MCF 10A (cell line): ENCODE measurements at regions not wholly inside any gene's neighbourhood (a gene's known extent, or its start where the extent isn't known, plus 50 kb on each side); places are given as distances from the start of the nearest gene placed in this dataset.

Experiments
- BruUV-seq: library from RNA; stranded (reverse); fragments of 400-500 nt; replicated peaks from 2 replicates; lab custom pipeline; 2021; lab: Mats Ljungman, UMichigan
- CTCF ChIA-PET: fragments of 300-600 bp; sonication (Branson Sonifier 250); formaldehyde crosslinking; extraction: SDS; loops from one replicate; lab custom pipeline; 2021; ENCODE audit warnings: antibody characterized with exemption, inconsistent platforms; lab: Yijun Ruan, JAX
- POLR2A ChIA-PET: fragments of 300-600, 350-650 bp; sonication (Branson Sonifier 250); formaldehyde crosslinking; extraction: SDS; loops from one replicate; lab custom pipeline; 2020; ENCODE audit warnings: antibody characterized with exemption, inconsistent platforms; lab: Yijun Ruan, JAX
- DNase-seq: peaks from one replicate; pipeline ENCODE4 v3.0.0-alpha.2; 2018; ENCODE audit not compliant: unreplicated experiment
- H3K27ac Mint-ChIP-seq: one replicate; pipeline ENCODE4 v1.8.0; 2022; ENCODE audit warnings: mild to moderate bottlenecking, low read depth, mixed read lengths; ENCODE audit not compliant: unreplicated experiment
- H3K27me3 Mint-ChIP-seq: one replicate; pipeline ENCODE4 v1.8.0; 2022; ENCODE audit warnings: mixed read lengths; ENCODE audit not compliant: insufficient read depth, unreplicated experiment
- H3K36me3 Mint-ChIP-seq: one replicate; pipeline ENCODE4 v1.8.0; 2022; ENCODE audit warnings: mild to moderate bottlenecking, moderate library complexity, mixed read lengths; ENCODE audit not compliant: insufficient read depth, unreplicated experiment
- H3K4me1 Mint-ChIP-seq: one replicate; pipeline ENCODE4 v1.8.0; 2022; ENCODE audit warnings: mixed read lengths; ENCODE audit not compliant: insufficient read depth, unreplicated experiment
- H3K4me3 Mint-ChIP-seq: one replicate; pipeline ENCODE4 v1.8.0; 2022; ENCODE audit warnings: mild to moderate bottlenecking, moderate library complexity, mixed read lengths; ENCODE audit not compliant: unreplicated experiment
- H3K9me3 Mint-ChIP-seq: one replicate; pipeline ENCODE4 v1.8.0; 2022; ENCODE audit warnings: mixed read lengths; ENCODE audit not compliant: unreplicated experiment
- CTCF ChIP-seq: fragments of 200-600 bp; IDR thresholded peaks from one replicate; pipeline ENCODE4 v1.8.0; 2022; ENCODE audit warnings: antibody characterized with exemption, mild to moderate bottlenecking; ENCODE audit not compliant: unreplicated experiment
- intact Hi-C: fragments of 100-400 bp; cut with micrococcal nuclease; formaldehyde crosslinking; loops from 2 replicates; pipeline ENCODE4 v1.14.1; 2022

- Mint-ChIP-seq H3K36me3 (no peaks in the 10 kb centered on the region), H3K27me3 (no peaks in the 10 kb centered on the region), H3K4me3 (no peak overlapping the region), H3K27ac (no peak overlapping the region), H3K4me1 (peaks cover 7% of the 10 kb centered on the region), H3K9me3 (no peaks in the 10 kb centered on the region)
- CTCF ChIA-PET = interaction anchor here (0.7 to 0.8 kb wide), 2 partner anchors 10 to 60 kb away, joined by 3 read pairs; no protein-coding TSS in a partner anchor
- no TSS peak for BruUV-seq
- intact Hi-C loops = no loop called here
- POLR2A ChIA-PET = no interaction called here
- TF ChIP-seq CTCF = no peak
- no peak for DNase-seq
These were observed 238.0 kb downstream of the ENC1 start for GRCh38 chr5:74402553-74402952.

GRCh38 chr5:74401946-74402320, 238.6 kb downstream of the ENC1 start:
- ChIA-PET CTCF (no interaction called here), POLR2A (no interaction called here)
- H3K4me3 Mint-ChIP-seq = no peak overlapping the region
- H3K36me3 Mint-ChIP-seq = no peaks in the 10 kb centered on the region
- DNase-seq = peak; percentile 18
- no peaks in the 10 kb centered on the region for H3K9me3 Mint-ChIP-seq
- intact Hi-C loops = no loop called here
- H3K4me1 Mint-ChIP-seq = peaks cover 7% of the 10 kb centered on the region
- no peaks in the 10 kb centered on the region for H3K27me3 Mint-ChIP-seq
- TF ChIP-seq CTCF = no peak
- H3K27ac Mint-ChIP-seq = no peak overlapping the region
- no TSS peak for BruUV-seq

- no peaks in the 10 kb centered on the region for H3K9me3 Mint-ChIP-seq
- peaks cover 11% of the 10 kb centered on the region for H3K4me1 Mint-ChIP-seq
- DNase-seq = no peak
- no TSS peak for BruUV-seq
- no peak overlapping the region for H3K27ac Mint-ChIP-seq
- no peaks in the 10 kb centered on the region for H3K36me3 Mint-ChIP-seq
- intact Hi-C loops = no loop called here
- H3K27me3 Mint-ChIP-seq = no peaks in the 10 kb centered on the region
- CTCF ChIA-PET = interaction anchor here (0.8 kb wide), 1 partner anchor 354 kb away, joined by 3 read pairs; no protein-coding TSS in a partner anchor
- H3K4me3 Mint-ChIP-seq = no peak overlapping the region
- no peak for TF ChIP-seq CTCF
- POLR2A ChIA-PET = interaction anchor here (1.0 kb wide), 1 partner anchor 9 kb away, joined by 4 read pairs; no protein-coding TSS in a partner anchor
These were observed 239.1 kb downstream of the ENC1 start for GRCh38 chr5:74401281-74401945.

DNA sequence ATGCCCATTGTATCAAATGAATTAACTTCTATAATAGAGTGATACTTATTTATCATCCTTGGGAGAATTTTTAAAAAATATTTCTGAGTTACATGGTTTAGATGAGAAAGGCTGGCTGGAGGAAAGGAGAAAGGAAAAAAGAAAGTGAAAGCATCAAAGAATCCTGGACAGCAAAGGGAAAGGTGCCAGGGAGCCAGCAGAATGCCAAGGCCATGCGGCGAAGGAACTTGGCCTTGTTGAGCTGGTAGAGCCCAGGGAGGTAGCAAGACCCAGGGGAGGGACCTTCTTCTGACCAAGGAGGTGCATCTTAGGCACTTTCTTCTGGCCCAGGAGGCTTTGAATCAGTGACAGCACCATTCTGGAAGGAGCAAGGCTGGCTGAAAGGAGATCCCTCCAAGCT, 240.5 kb downstream of the ENC1 start:
- BruUV-seq = no TSS peak
- ChIA-PET POLR2A (no interaction called here), CTCF (interaction anchor here (0.5 kb wide), 1 partner anchor 53 kb away, joined by 3 read pairs; no protein-coding TSS in a partner anchor)
- TF ChIP-seq CTCF = no peak
- intact Hi-C loops = no loop called here
- DNase-seq = no peak
- Mint-ChIP-seq H3K4me3 (no peak overlapping the region), H3K27me3 (no peaks in the 10 kb centered on the region), H3K27ac (no peak overlapping the region), H3K4me1 (peaks cover 25% of the 10 kb centered on the region), H3K9me3 (no peaks in the 10 kb centered on the region), H3K36me3 (no peaks in the 10 kb centered on the region)
